Activated CD8-positive, alpha-beta T cell treated with anti-CD3 and anti-CD28 coated beads, Interleukin-2, amount 10 ng/mL, durations not matched to agents 7 days and 5 days (primary cell): ENCODE measurements at regions not wholly inside any gene's neighbourhood (a gene's known extent, or its start where the extent isn't known, plus 50 kb on each side); places are given as distances from the start of the nearest gene placed in this dataset.

Experiments
- ATAC-seq: fragments of 150-1000 bp; cut with Tn5 transposase; one replicate; pipeline ENCODE4 v1.10.0; 2021; ENCODE audit warnings: moderate library complexity
- CTCF ChIA-PET: fragments of 350-600 bp; sonication (Branson Sonifier 250); formaldehyde crosslinking; loops from one replicate; lab custom pipeline; 2021; ENCODE audit warnings: antibody characterized with exemption; lab: Charles Lee
- POLR2A ChIA-PET: fragments of 350-600 bp; sonication (Branson Sonifier 250); formaldehyde crosslinking; loops from one replicate; lab custom pipeline; 2021; ENCODE audit warnings: antibody characterized with exemption; lab: Charles Lee
- DNase-seq: peaks from one replicate; pipeline ENCODE4 v3.0.0-alpha.2; 2020
- H3K27ac Mint-ChIP-seq: one replicate; pipeline ENCODE4 v1.8.0; 2021; ENCODE audit warnings: mild to moderate bottlenecking, mixed read lengths
- H3K27me3 Mint-ChIP-seq: one replicate; pipeline ENCODE4 v1.8.0; 2021; ENCODE audit warnings: low read depth, mixed read lengths
- H3K36me3 Mint-ChIP-seq: one replicate; pipeline ENCODE4 v1.8.0; 2021; ENCODE audit warnings: low read depth, mixed read lengths
- H3K4me1 Mint-ChIP-seq: one replicate; pipeline ENCODE4 v1.8.0; 2021; ENCODE audit warnings: low read depth, mixed read lengths
- H3K4me3 Mint-ChIP-seq: one replicate; pipeline ENCODE4 v1.8.0; 2021; ENCODE audit warnings: mild to moderate bottlenecking, mixed read lengths
- H3K9me3 Mint-ChIP-seq: one replicate; pipeline ENCODE4 v1.8.0; 2022; ENCODE audit warnings: mixed read lengths; ENCODE audit not compliant: insufficient read depth

DNA sequence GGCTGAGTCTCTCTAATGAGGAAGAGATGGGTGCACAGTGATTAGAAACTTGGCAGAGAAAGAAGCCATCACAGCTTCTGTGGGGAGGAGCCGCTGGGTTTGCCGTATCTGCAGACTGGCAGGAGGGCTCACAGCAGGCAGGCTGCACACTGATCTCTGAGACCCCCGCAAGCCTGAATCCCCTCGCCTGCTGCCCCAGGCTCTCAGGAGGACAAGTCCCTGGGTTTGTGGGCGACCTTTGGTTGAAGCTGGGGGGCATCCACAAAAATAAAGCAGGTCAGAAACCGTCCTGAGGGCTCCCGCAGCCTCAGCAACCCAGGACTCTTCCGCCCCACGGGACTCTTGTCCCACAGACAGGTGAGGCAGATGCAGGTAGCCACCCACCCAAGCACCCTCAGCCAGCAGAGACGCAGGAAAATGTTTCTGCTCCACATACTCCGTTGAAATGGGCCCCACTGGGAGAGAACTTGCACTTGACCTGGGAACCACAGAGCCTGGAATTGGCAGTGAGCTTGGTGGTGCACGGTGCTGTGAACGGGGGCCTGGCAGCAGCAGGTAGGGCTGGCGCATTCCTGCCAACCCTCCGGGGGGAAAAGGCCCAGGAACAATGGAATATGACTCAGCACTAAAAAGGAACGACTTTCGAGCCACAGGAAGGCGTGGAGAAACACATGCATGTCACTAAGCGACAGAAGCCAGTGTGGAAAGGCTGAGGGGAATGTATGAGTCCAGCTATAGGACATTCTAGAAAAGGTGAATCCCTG is 89.9 kb downstream of the YTHDF1 start:
- Mint-ChIP-seq H3K27ac (no peak overlapping the region), H3K9me3 (no peaks in the 10 kb centered on the region), H3K27me3 (peaks cover 2% of the 10 kb centered on the region), H3K36me3 (no peaks in the 10 kb centered on the region), H3K4me3 (no peak overlapping the region), H3K4me1 (no peaks in the 10 kb centered on the region)
- ChIA-PET POLR2A (no interaction called here), CTCF (no interaction called here)
- ATAC-seq (no peak), DNase-seq (no peak)

- no peak for ATAC-seq
- no peak overlapping the region for H3K27ac Mint-ChIP-seq
- H3K27me3 Mint-ChIP-seq = peaks cover 2% of the 10 kb centered on the region
- CTCF ChIA-PET = no interaction called here
- no peaks in the 10 kb centered on the region for H3K9me3 Mint-ChIP-seq
- H3K36me3 Mint-ChIP-seq = no peaks in the 10 kb centered on the region
- no peaks in the 10 kb centered on the region for H3K4me1 Mint-ChIP-seq
- POLR2A ChIA-PET = no interaction called here
- no peak overlapping the region for H3K4me3 Mint-ChIP-seq
- DNase-seq = no peak
These were observed 90.4 kb downstream of the YTHDF1 start for GRCh38 chr20:63125581-63125837.

GRCh38 chr20:63124782-63125580 is 91.0 kb downstream of the YTHDF1 start:
- H3K27me3 Mint-ChIP-seq = peaks cover 2% of the 10 kb centered on the region
- CTCF ChIA-PET = no interaction called here
- POLR2A ChIA-PET = no interaction called here
- ATAC-seq (no peak), DNase-seq (no peak)
- H3K27ac Mint-ChIP-seq = no peak overlapping the region
- no peaks in the 10 kb centered on the region for H3K4me1 Mint-ChIP-seq
- no peaks in the 10 kb centered on the region for H3K9me3 Mint-ChIP-seq
- no peak overlapping the region for H3K4me3 Mint-ChIP-seq
- H3K36me3 Mint-ChIP-seq = no peaks in the 10 kb centered on the region

DNA sequence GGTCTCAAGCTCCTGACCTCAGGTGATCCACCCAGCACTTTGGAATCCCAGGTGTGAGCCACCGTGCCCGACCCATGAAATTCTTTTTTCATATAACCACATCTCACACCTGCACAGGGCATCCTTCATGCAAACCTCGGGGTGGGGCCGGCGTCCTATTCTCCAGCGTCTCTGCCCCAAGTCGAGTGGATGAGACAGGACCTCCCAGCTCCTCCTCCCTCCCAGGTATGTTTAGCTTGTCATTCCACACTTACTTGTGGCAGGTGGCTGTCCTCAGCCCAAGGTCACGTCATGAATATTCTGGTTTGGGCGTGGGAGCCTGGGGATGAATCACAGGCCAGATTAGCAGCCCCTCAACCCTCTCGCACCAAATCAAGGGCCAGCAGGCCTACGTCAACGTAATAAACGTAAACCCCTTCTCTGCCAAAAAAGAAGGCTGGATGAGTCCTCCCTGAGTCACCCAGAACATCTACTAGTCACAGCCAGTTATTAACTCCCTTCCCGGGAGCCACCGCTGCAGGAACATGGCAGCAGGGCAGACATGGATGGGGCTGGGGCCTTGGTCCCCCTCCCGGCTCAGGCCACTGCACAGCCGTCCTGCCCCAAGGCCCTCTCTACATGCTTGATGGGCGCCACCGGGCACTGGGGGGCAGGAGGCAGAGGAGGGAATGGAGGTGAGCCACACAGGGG is 91.7 kb downstream of the YTHDF1 start:
- Mint-ChIP-seq H3K9me3 (no peaks in the 10 kb centered on the region), H3K4me3 (no peak overlapping the region), H3K36me3 (no peaks in the 10 kb centered on the region), H3K27ac (no peak overlapping the region), H3K4me1 (no peaks in the 10 kb centered on the region), H3K27me3 (peaks cover 1% of the 10 kb centered on the region)
- ChIA-PET POLR2A (no interaction called here), CTCF (interaction anchor here (0.6 kb wide), 1 partner anchor 280 kb away, joined by 3 read pairs; no protein-coding TSS in a partner anchor)
- ATAC-seq (no peak), DNase-seq (no peak)

GRCh38 chr20:63123331-63123741 is 92.6 kb downstream of the YTHDF1 start:
- Mint-ChIP-seq H3K4me3 (no peak overlapping the region), H3K4me1 (no peaks in the 10 kb centered on the region), H3K27ac (no peak overlapping the region), H3K27me3 (no peaks in the 10 kb centered on the region), H3K9me3 (no peaks in the 10 kb centered on the region), H3K36me3 (no peaks in the 10 kb centered on the region)
- ChIA-PET POLR2A (no interaction called here), CTCF (no interaction called here)
- ATAC-seq (no peak), DNase-seq (no peak)

GRCh38 chr20:63122626-63123025 is 93.3 kb downstream of the YTHDF1 start:
- CTCF ChIA-PET = no interaction called here
- ATAC-seq (no peak), DNase-seq (no peak)
- no peak overlapping the region for H3K4me3 Mint-ChIP-seq
- no peaks in the 10 kb centered on the region for H3K36me3 Mint-ChIP-seq
- no peak overlapping the region for H3K27ac Mint-ChIP-seq
- no peaks in the 10 kb centered on the region for H3K9me3 Mint-ChIP-seq
- POLR2A ChIA-PET = no interaction called here
- no peaks in the 10 kb centered on the region for H3K4me1 Mint-ChIP-seq
- no peaks in the 10 kb centered on the region for H3K27me3 Mint-ChIP-seq

- ChIA-PET POLR2A (no interaction called here), CTCF (no interaction called here)
- DNase-seq (no peak), ATAC-seq (no peak)
- Mint-ChIP-seq H3K27me3 (no peaks in the 10 kb centered on the region), H3K36me3 (no peaks in the 10 kb centered on the region), H3K4me3 (no peak overlapping the region), H3K4me1 (no peaks in the 10 kb centered on the region), H3K9me3 (no peaks in the 10 kb centered on the region), H3K27ac (no peak overlapping the region)
These were observed 94.1 kb downstream of the YTHDF1 start for GRCh38 chr20:63121749-63122405.

DNA sequence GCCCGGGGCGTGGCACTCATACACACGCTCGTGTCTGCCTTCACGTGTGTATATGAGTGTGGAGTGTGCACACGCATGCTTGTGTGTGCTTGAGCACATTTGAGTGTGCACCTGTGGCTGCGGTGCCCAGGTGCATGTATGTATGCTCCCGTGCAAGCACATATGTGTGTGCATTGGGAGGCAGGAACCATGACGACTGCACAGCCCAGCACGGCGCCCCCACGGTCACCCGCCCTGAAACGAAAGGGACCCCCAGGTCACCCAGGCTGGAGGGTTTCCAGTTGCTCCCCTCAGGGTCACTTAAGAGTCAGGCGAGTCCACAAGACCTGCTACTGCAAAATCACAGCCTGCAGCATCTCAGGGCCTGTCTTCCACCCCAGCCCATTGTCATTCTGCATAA is 94.7 kb downstream of the YTHDF1 start:
- H3K27ac Mint-ChIP-seq = no peak overlapping the region
- ChIA-PET POLR2A (no interaction called here), CTCF (no interaction called here)
- no peaks in the 10 kb centered on the region for H3K4me1 Mint-ChIP-seq
- DNase-seq = no peak
- H3K36me3 Mint-ChIP-seq = no peaks in the 10 kb centered on the region
- H3K4me3 Mint-ChIP-seq = no peak overlapping the region
- no peaks in the 10 kb centered on the region for H3K27me3 Mint-ChIP-seq
- no peak for ATAC-seq
- H3K9me3 Mint-ChIP-seq = no peaks in the 10 kb centered on the region

DNA sequence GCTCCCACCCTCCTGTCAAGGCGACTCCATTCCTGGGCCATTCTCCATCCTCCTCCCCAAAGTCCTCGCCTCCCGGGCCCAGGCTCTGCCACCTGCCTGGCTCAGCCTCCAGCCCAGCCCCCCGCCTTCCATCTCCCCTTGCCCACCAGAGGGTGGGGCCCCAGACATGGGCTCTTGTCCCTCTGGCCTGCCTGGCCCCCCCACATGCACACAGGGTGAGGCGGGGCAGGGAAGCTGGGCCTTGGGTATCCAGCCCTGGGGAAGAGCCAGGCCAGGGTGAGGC is 95.2 kb downstream of the YTHDF1 start:
- H3K9me3 Mint-ChIP-seq = no peaks in the 10 kb centered on the region
- no peaks in the 10 kb centered on the region for H3K4me1 Mint-ChIP-seq
- CTCF ChIA-PET = no interaction called here
- ATAC-seq (no peak), DNase-seq (no peak)
- H3K4me3 Mint-ChIP-seq = no peak overlapping the region
- POLR2A ChIA-PET = no interaction called here
- no peaks in the 10 kb centered on the region for H3K36me3 Mint-ChIP-seq
- no peak overlapping the region for H3K27ac Mint-ChIP-seq
- no peaks in the 10 kb centered on the region for H3K27me3 Mint-ChIP-seq

DNA sequence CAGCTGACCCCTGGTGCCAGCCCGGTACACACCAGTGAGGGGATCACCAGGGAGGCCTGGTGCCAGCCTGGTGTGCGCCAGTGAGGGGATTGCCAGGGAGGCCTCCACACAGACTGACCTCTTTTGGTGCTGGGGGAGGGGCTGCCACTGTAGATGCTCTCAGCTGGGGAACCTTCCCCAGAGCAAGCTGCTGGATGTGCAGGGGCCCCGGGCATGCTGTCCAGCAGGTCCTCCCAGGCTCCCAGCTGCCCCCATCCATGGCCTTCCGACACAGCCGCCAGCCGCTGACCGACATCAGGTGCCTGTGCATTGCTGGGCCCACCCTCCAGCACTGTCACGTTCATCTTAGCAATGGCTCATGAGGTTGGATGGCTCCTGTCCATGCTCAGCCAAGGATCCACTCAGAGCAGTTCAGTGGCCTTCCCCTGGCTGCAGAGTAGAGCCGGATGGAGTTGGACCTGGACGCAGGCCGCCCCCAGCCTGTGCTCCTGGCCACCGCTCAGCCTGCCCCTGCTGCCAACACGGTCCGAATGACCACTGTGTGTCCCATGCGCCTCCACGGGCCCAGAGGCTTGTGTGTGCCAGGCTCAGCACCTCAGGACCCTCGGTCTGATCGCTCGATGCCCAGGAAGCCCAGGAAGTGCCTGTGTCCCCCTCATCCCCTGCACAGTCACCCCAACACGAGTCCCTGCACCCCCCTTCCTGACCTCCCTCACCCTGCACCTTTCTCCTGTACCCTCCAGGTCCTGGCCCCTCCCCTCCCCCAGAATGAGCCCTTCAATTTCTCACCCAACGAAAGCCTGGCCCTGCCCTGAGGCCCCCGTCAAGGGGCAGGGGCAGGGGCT is 95.7 kb downstream of the YTHDF1 start:
- ChIA-PET POLR2A (no interaction called here), CTCF (no interaction called here)
- Mint-ChIP-seq H3K27me3 (no peaks in the 10 kb centered on the region), H3K36me3 (no peaks in the 10 kb centered on the region), H3K4me3 (no peak overlapping the region), H3K4me1 (no peaks in the 10 kb centered on the region), H3K9me3 (no peaks in the 10 kb centered on the region), H3K27ac (no peak overlapping the region)
- no peak for DNase-seq
- ATAC-seq = no peak

DNA sequence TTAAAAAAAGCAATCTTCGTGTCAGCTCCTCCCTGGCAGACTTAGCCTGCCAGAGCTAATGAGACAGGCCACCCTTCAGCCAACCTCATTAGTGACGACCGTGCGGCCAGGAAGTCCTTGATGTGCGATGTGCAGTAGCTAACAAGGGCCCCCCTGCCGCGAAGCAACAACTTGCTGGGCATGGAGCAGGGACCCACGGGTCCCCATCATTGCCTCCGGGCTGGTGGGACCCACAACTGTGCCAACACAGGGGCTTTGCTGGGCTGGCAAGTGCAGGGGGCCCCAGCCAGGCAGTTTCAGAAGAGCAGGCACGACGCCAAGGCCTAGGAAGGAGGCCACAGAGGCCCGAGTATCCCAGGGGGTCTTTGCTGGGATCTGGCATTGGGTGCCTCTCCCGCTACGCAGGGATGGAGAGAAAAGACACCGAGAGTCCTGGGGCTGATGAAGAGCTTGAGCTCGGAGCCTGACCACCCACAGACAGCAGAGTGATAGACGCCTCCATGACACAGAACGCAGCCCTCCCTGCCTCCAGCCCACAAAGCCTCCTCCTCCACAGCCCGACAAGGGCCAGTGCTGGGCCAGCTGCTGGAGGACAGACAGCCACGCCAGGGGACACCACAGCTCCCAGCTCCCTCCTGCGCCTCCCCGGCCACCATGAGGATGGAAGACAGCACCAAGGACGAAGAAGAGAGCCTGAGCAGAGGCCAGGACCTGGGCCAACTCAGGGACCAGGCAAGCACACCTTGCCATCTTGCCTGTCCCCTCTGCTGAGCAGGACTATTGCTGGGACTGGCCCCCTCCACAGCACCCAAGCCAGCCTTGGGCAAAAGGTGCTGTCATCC is 96.6 kb downstream of the YTHDF1 start:
- ChIA-PET CTCF (no interaction called here), POLR2A (no interaction called here)
- Mint-ChIP-seq H3K27me3 (no peaks in the 10 kb centered on the region), H3K4me3 (no peak overlapping the region), H3K4me1 (no peaks in the 10 kb centered on the region), H3K9me3 (no peaks in the 10 kb centered on the region), H3K36me3 (no peaks in the 10 kb centered on the region), H3K27ac (no peak overlapping the region)
- DNase-seq = no peak
- no peak for ATAC-seq
